Parathyroid adenoma (tissue), 2 donors: ENCODE measurements at regions not wholly inside any gene's neighbourhood (a gene's known extent, or its start where the extent isn't known, plus 50 kb on each side); places are given as distances from the start of the nearest gene placed in this dataset.

Experiments used
- H2AFZ ChIP-seq: fragments of 300-600 bp; sonication (generic); one replicate; pipeline ENCODE4 v1.7.0; 2017; ENCODE audit warnings: antibody characterized with exemption, mild to moderate bottlenecking
- H3K27ac ChIP-seq: fragments of 300-600 bp; sonication (generic); one replicate; pipeline ENCODE4 v1.7.0; 2017
- H3K27me3 ChIP-seq: fragments of 300-600 bp; sonication (generic); one replicate; pipeline ENCODE4 v1.7.0; 2017; ENCODE audit warnings: low read length; ENCODE audit not compliant: control insufficient read depth, insufficient read depth
- H3K36me3 ChIP-seq: fragments of 300-600 bp; sonication (generic); one replicate; pipeline ENCODE4 v1.7.0; 2017; ENCODE audit warnings: low read length; ENCODE audit not compliant: control insufficient read depth, insufficient read depth
- H3K4me1 ChIP-seq: fragments of 300-600 bp; sonication (generic); one replicate; pipeline ENCODE4 v1.7.0; 2017; ENCODE audit warnings: control low read depth
- H3K4me2 ChIP-seq: fragments of 300-600 bp; sonication (generic); one replicate; pipeline ENCODE4 v1.7.0; 2017; ENCODE audit warnings: low read length
- H3K4me3 ChIP-seq: fragments of 300-600 bp; sonication (generic); one replicate; pipeline ENCODE4 v1.7.0; 2017; ENCODE audit warnings: low read depth, low read length
- H3K79me2 ChIP-seq: fragments of 300-600 bp; sonication (generic); one replicate; pipeline ENCODE4 v1.7.0; 2017; ENCODE audit warnings: control low read depth
- H3K9ac ChIP-seq: fragments of 300-600 bp; sonication (generic); one replicate; pipeline ENCODE4 v1.7.0; 2017; ENCODE audit warnings: mild to moderate bottlenecking
- H3K9me3 ChIP-seq: fragments of 300-600 bp; sonication (generic); one replicate; pipeline ENCODE4 v1.7.0; 2017; ENCODE audit warnings: low read length; ENCODE audit not compliant: control insufficient read depth
- TF ChIP-seq, protein P1 (sequence below): fragments of 300-600 bp; sonication (generic); IDR thresholded peaks from one replicate; pipeline ENCODE4 v1.7.0; 2017; ENCODE audit warnings: antibody characterized with exemption, mild to moderate bottlenecking
- donor health status: primary hyperparathyroidism.

DNA sequence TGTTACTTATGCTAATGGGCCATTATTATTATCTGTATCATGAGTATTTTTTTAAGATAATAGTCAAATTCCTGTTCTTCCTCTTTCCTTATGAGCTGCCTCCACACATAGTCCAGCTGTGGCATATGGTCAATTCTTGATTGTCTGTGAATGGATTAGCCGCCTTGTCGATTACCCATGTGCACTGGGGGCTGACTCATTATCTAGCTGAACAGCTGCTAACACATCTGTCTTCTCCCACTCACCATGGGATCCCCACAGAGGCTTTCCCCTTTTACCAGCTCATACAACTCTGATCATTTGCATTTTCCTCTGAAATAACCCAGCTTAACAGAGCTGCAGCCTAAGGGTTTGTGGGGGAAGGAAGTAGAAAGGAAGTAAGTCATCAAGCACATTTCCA lies 915.0 kb downstream of the CDH11 start:
- no peak overlapping the region for H3K9ac ChIP-seq
- no peaks in the 10 kb centered on the region for H3K79me2 ChIP-seq
- no peak overlapping the region for H3K4me3 ChIP-seq
- H3K4me1 ChIP-seq: no peaks in the 10 kb centered on the region
- TF ChIP-seq, protein P1, sequence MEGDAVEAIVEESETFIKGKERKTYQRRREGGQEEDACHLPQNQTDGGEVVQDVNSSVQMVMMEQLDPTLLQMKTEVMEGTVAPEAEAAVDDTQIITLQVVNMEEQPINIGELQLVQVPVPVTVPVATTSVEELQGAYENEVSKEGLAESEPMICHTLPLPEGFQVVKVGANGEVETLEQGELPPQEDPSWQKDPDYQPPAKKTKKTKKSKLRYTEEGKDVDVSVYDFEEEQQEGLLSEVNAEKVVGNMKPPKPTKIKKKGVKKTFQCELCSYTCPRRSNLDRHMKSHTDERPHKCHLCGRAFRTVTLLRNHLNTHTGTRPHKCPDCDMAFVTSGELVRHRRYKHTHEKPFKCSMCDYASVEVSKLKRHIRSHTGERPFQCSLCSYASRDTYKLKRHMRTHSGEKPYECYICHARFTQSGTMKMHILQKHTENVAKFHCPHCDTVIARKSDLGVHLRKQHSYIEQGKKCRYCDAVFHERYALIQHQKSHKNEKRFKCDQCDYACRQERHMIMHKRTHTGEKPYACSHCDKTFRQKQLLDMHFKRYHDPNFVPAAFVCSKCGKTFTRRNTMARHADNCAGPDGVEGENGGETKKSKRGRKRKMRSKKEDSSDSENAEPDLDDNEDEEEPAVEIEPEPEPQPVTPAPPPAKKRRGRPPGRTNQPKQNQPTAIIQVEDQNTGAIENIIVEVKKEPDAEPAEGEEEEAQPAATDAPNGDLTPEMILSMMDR: no peak
- no peaks in the 10 kb centered on the region for H3K27me3 ChIP-seq
- no peak overlapping the region for H2AFZ ChIP-seq
- no peak overlapping the region for H3K4me2 ChIP-seq
- no peak overlapping the region for H3K27ac ChIP-seq
- H3K9me3 ChIP-seq: no peaks in the 10 kb centered on the region
- H3K36me3 ChIP-seq: no peaks in the 10 kb centered on the region

DNA sequence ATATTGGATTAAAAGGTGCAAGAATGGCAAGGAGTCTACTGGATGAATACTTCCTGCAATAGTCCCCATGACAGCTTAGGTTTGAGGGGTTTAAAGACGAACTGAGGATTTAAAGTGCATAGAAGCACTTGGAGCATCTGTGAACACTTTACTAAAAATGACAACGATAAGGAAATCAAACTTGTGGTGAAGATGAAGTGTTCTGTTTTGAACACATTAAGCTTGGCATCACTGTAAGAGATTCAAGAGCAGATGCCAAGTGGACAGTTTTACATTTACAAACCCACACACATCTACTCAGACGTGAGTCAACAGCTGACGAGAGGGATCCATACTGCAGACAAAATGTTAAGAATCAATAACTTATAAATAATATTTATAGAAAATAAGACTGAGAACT lies 918.7 kb downstream of the CDH11 start:
- H3K9me3 ChIP-seq: no peaks in the 10 kb centered on the region
- TF ChIP-seq, protein P1: no peak
- no peak overlapping the region for H3K9ac ChIP-seq
- H3K4me2 ChIP-seq: no peak overlapping the region
- no peaks in the 10 kb centered on the region for H3K4me1 ChIP-seq
- H2AFZ ChIP-seq: no peak overlapping the region
- no peaks in the 10 kb centered on the region for H3K36me3 ChIP-seq
- H3K4me3 ChIP-seq: no peak overlapping the region
- no peaks in the 10 kb centered on the region for H3K79me2 ChIP-seq
- H3K27ac ChIP-seq: no peak overlapping the region
- no peaks in the 10 kb centered on the region for H3K27me3 ChIP-seq

DNA sequence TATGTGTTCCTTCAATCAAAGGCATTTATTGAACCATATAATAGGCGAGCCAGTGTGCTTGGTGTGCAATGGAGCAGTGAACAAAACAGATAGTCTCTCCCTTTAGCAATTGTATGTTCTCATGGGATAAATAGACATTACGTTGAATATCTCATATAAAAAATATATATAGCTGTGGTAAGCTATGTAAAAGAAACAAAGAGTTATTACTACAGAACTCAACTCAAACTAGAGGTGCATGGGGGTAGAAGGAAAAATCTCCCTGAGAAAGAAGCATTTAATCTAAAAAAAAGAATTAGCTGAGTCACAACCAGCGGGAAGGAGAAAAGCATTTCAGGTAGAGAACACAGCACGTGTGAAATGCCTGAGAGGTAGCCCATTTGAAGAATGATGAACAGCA lies 919.3 kb downstream of the CDH11 start:
- Histone ChIP-seq H3K4me3 (no peak overlapping the region), H3K27me3 (no peaks in the 10 kb centered on the region), H3K9me3 (no peaks in the 10 kb centered on the region), H3K4me1 (no peaks in the 10 kb centered on the region), H3K4me2 (no peak overlapping the region), H3K27ac (no peak overlapping the region), H2AFZ (no peak overlapping the region), H3K79me2 (no peaks in the 10 kb centered on the region), H3K9ac (no peak overlapping the region), H3K36me3 (no peaks in the 10 kb centered on the region)
- TF ChIP-seq, protein P1: no peak

DNA sequence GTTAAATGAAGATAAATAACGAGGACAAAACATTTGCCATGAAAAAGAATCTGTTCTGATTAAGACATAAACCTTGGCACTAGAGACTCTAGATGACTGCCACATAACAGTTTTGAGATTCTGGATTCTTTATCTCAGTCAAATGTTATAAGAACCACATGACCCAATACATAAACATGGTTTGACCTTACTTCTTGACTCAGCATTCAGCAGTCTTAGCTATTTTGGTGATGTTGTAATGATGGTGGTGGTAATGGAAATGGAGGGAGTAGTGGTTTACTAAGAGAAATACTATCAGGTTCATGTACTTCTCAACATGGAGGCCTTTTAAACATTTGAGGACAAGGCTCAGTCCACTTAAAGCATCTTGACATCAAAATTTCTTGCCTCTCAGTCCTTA lies 925.4 kb downstream of the CDH11 start:
- no peak overlapping the region for H3K27ac ChIP-seq

DNA sequence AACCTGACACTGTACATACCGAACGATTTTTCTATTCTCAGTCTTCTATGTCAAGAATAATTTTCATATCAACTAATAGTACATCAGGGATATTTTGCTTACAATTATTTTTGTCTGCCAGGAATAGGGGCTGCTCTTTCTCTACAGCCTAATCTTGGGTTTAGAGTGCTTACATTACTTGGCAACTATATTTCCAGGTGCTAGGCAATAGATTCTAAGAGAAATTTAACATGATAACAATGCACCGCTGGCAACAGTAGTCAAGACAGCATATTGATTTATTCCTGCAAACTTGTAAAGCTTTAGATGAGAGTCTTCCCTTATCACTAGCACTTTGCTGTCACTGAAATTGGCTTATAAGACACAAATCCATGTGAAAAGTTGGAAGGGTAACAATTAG lies 935.9 kb downstream of the CDH11 start:
- Histone ChIP-seq H2AFZ (no peak overlapping the region), H3K9ac (no peak overlapping the region), H3K27me3 (no peaks in the 10 kb centered on the region), H3K36me3 (no peaks in the 10 kb centered on the region), H3K4me1 (no peaks in the 10 kb centered on the region), H3K4me2 (no peak overlapping the region), H3K27ac (no peak overlapping the region), H3K9me3 (no peaks in the 10 kb centered on the region), H3K79me2 (no peaks in the 10 kb centered on the region), H3K4me3 (no peak overlapping the region)
- TF ChIP-seq, protein P1: no peak

More for the DNA sequence above, 925.4 kb downstream of the CDH11 start:
- no peaks in the 10 kb centered on the region for H3K79me2 ChIP-seq
- H3K4me2 ChIP-seq: no peak overlapping the region
- no peaks in the 10 kb centered on the region for H3K27me3 ChIP-seq
- H3K4me3 ChIP-seq: no peak overlapping the region
- H3K36me3 ChIP-seq: no peaks in the 10 kb centered on the region
- H2AFZ ChIP-seq: no peak overlapping the region
- no peak overlapping the region for H3K9ac ChIP-seq
- H3K4me1 ChIP-seq: no peaks in the 10 kb centered on the region
- no peaks in the 10 kb centered on the region for H3K9me3 ChIP-seq
- TF ChIP-seq, protein P1: no peak
